COR-L47 (cell line): ENCODE measurements at regions not wholly inside any gene's neighbourhood (a gene's known extent, or its start where the extent isn't known, plus 50 kb on each side); places are given as distances from the start of the nearest gene placed in this dataset.
"Not testable (repeated sequence)": the region's sequence is repeated elsewhere in the genome, so short reads cannot be mapped to it uniquely, and the experiment has no call there.

Experiments
- DNase-seq: peaks from one replicate; lab custom pipeline; 2025; lab: John Stamatoyannopoulos, UW

GRCh38 chr5:125950012-125950615, 473.1 kb upstream of the GRAMD2B start:
- DNase-seq, result no peak

- no peak for DNase-seq
Measured at GRCh38 chr5:125961150-125961549, 462.1 kb upstream of the GRAMD2B start.

GRCh38 chr5:125965577-125965976, 457.6 kb upstream of the GRAMD2B start:
- DNase-seq, result no peak

GRCh38 chr5:125967576-125967975, 455.6 kb upstream of the GRAMD2B start:
- DNase-seq, result no peak

GRCh38 chr5:125969011-125969813, 454.0 kb upstream of the GRAMD2B start:
- DNase-seq, result no peak

- DNase-seq, result no peak
Measured at GRCh38 chr5:125969814-125970171, 453.4 kb upstream of the GRAMD2B start.

GRCh38 chr5:125970631-125971307, 452.4 kb upstream of the GRAMD2B start:
- peak; percentile 35 for DNase-seq

GRCh38 chr5:125972706-125973105, 450.5 kb upstream of the GRAMD2B start:
- DNase-seq, result no peak

- no peak for DNase-seq
Measured at GRCh38 chr5:125974679-125975078, 448.5 kb upstream of the GRAMD2B start.

GRCh38 chr5:125976421-125977000, 446.7 kb upstream of the GRAMD2B start:
- no peak for DNase-seq

GRCh38 chr5:125978015-125978414, 445.2 kb upstream of the GRAMD2B start:
- DNase-seq, result no peak

- DNase-seq, result no peak
Measured at GRCh38 chr5:125979636-125980035, 443.6 kb upstream of the GRAMD2B start.

GRCh38 chr5:125981016-125981415, 442.2 kb upstream of the GRAMD2B start:
- no peak for DNase-seq

- DNase-seq, result no peak
Measured at GRCh38 chr5:125987677-125988255, 435.4 kb upstream of the GRAMD2B start.

GRCh38 chr5:125992050-125992449, 431.2 kb upstream of the GRAMD2B start:
- DNase-seq, result no peak

- not testable (repeated sequence) for DNase-seq
Measured at GRCh38 chr5:125999271-126000030, 423.8 kb upstream of the GRAMD2B start.

GRCh38 chr5:126000507-126000906, 422.7 kb upstream of the GRAMD2B start:
- DNase-seq, result no peak

- DNase-seq, result peak; percentile 49
Measured at GRCh38 chr5:126002222-126002897, 420.8 kb upstream of the GRAMD2B start.

GRCh38 chr5:126003309-126003708, 419.9 kb upstream of the GRAMD2B start:
- no peak for DNase-seq

- no peak for DNase-seq
Measured at GRCh38 chr5:126004636-126005035, 418.6 kb upstream of the GRAMD2B start.

- no peak for DNase-seq
Measured at GRCh38 chr5:126007841-126008240, 415.4 kb upstream of the GRAMD2B start.
